K562 (cell line): ENCODE measurements at regions not wholly inside any gene's neighbourhood (a gene's known extent, or its start where the extent isn't known, plus 50 kb on each side); places are given as distances from the start of the nearest gene placed in this dataset.

ENCODE experiments used
- ATAC-seq: fragments of 200-7000 bp; cut with Tn5 transposase; 3 replicates; pipeline ENCODE4 v1.9.1; 2020; ENCODE audit warnings: moderate library complexity
- BruUV-seq: library from RNA; stranded (reverse); fragments of 400-500 nt; replicated peaks from 2 replicates; lab custom pipeline; 2021; lab: Mats Ljungman, UMichigan
- CTCF ChIA-PET: fragments of 300-600 bp; formaldehyde crosslinking; extraction: SDS; loops from one replicate; lab custom pipeline; 2021; ENCODE audit warnings: low intra/inter-chr PET ratio; lab: Yijun Ruan, JAX
- POLR2A ChIA-PET: fragments of 300-600, 350-650 bp; sonication (Branson Sonifier 250); formaldehyde crosslinking; extraction: SDS; loops from one replicate; lab custom pipeline; 2021; ENCODE audit warnings: antibody characterized with exemption, inconsistent platforms; lab: Yijun Ruan, JAX
- DNase-seq, 4 experiments: peaks; one replicate each; pipeline versions ENCODE4 v3.0.0 to v3.0.0-alpha.2; 2011 to 2018; ENCODE audit warnings: low spot score in 3 of 4, mixed read lengths in 3 of 4; ENCODE audit errors: extremely low read depth in 1 of 4
- FAIRE-seq: peaks from 2 replicates; lab custom pipeline; 2011; peaks lifted over from hg19 to GRCh38; lab: Jason Lieb, UNC
- H2AFZ ChIP-seq: 2 replicates; pipeline ENCODE4 v1.6.0; 2011; ENCODE audit warnings: low read depth, low read length, control low read depth, inconsistent platforms
- H3K27ac ChIP-seq: fragments of 200-600 bp; 3 replicates; pipeline ENCODE4 v1.8.0; 2011; ENCODE audit warnings: low read depth, mild to moderate bottlenecking, control low read depth, inconsistent platforms, low read length, moderate library complexity, mixed read lengths; ENCODE audit errors: extremely low read depth
- H3K27me3 ChIP-seq, 2 experiments: fragments of 300-600 bp in 1 of 2; 2 replicates in 1 of 2; 3 replicates in 1 of 2; pipeline versions ENCODE4 v1.6.0 to v1.8.0; 2011; ENCODE audit warnings: inconsistent platforms in 2 of 2, low read length in 2 of 2, mild to moderate bottlenecking in 1 of 2, mixed read lengths in 1 of 2, moderate library complexity in 1 of 2; ENCODE audit not compliant: control insufficient read depth in 2 of 2, insufficient read depth in 2 of 2
- H3K36me3 ChIP-seq: fragments of 300-600 bp; 3 replicates; pipeline ENCODE4 v1.8.0; 2011; ENCODE audit warnings: mild to moderate bottlenecking, low read length, inconsistent platforms; ENCODE audit not compliant: control insufficient read depth, insufficient read depth
- H3K4me1 ChIP-seq, 2 experiments: fragments of 200-600 bp in 1 of 2; replicated peaks in 1 of 2; 2 replicates in 1 of 2; 3 replicates in 1 of 2; pipeline versions ENCODE4 v1.5.1 to v1.8.0; 2011; ENCODE audit warnings: inconsistent platforms in 2 of 2, low read length in 2 of 2, mild to moderate bottlenecking in 1 of 2, mixed read lengths in 1 of 2, moderate library complexity in 1 of 2; ENCODE audit not compliant: control insufficient read depth in 2 of 2, insufficient read depth in 2 of 2
- H3K4me2 ChIP-seq: 2 replicates; pipeline ENCODE4 v1.6.1; 2011; ENCODE audit warnings: low read length, control low read depth, inconsistent platforms, mixed read lengths; ENCODE audit not compliant: insufficient read depth
- H3K4me3 ChIP-seq: fragments of 200-600 bp; sonication (generic), shearing (Covaris generic); 2 replicates; pipeline ENCODE4 v1.5.1; 2016; ENCODE audit warnings: control low read depth, inconsistent platforms
- H3K79me2 ChIP-seq: fragments of 200-600 bp; 3 replicates; pipeline ENCODE4 v1.8.0; 2011; ENCODE audit warnings: low read length, inconsistent platforms; ENCODE audit not compliant: control insufficient read depth, insufficient read depth
- H3K9ac ChIP-seq, 2 experiments: 2 replicates each; pipeline versions ENCODE4 v1.6.0 to v1.6.1; 2011; ENCODE audit warnings: low read depth in 2 of 2, low read length in 2 of 2, control low read depth in 1 of 2, inconsistent platforms in 1 of 2, mild to moderate bottlenecking in 1 of 2, mixed read lengths in 1 of 2; ENCODE audit not compliant: insufficient read depth in 1 of 2
- H3K9me1 ChIP-seq: one replicate; pipeline ENCODE4 v1.6.0; 2011; ENCODE audit warnings: inconsistent platforms, mild to moderate bottlenecking, low read length, moderate library complexity; ENCODE audit not compliant: control insufficient read depth, insufficient read depth
- H3K9me3 ChIP-seq: replicated peaks from 2 replicates; pipeline ENCODE4 v1.5.1; 2011; ENCODE audit warnings: low read depth, low read length, inconsistent platforms; ENCODE audit not compliant: control insufficient read depth, insufficient read depth
- H4K20me1 ChIP-seq: replicated peaks from 2 replicates; pipeline ENCODE4 v1.6.1; 2011; ENCODE audit warnings: low read length, inconsistent platforms, mixed read lengths; ENCODE audit not compliant: control insufficient read depth, insufficient read depth
- ASH1L ChIP-seq: fragments of 450-650 bp; IDR thresholded peaks from 2 replicates; pipeline ENCODE4 v1.6.1; 2018; ENCODE audit warnings: borderline replicate concordance, mild to moderate bottlenecking, low read depth; ENCODE audit not compliant: partially characterized antibody
- FOXA1 ChIP-seq: fragments of 450-650 bp; IDR thresholded peaks from 2 replicates; pipeline ENCODE4 v1.6.1; 2016; ENCODE audit warnings: mild to moderate bottlenecking, borderline replicate concordance
- JUND ChIP-seq, 2 experiments: IDR thresholded peaks; 2 replicates in 1 of 2; 3 replicates in 1 of 2; pipeline ENCODE4 v1.6.1; 2011; ENCODE audit warnings: borderline replicate concordance in 2 of 2, low read depth in 2 of 2, low read length in 2 of 2, improper control_type of control experiment in 1 of 2, missing biosample characterization in 1 of 2, missing genetic modification characterization in 1 of 2, missing genetic modification reagents in 1 of 2
- MCM7 ChIP-seq, 2 experiments: fragments of 450-650 bp; IDR thresholded peaks; 2 replicates each; pipeline ENCODE4 v1.6.1; 2016 to 2018
- NFIC ChIP-seq: fragments of 450-650 bp; IDR thresholded peaks from 2 replicates; pipeline ENCODE4 v1.6.1; 2017; ENCODE audit warnings: mild to moderate bottlenecking, inconsistent platforms
- POLR2B ChIP-seq: fragments of 450-650 bp; IDR thresholded peaks from 2 replicates; pipeline ENCODE4 v1.6.1; 2018; ENCODE audit warnings: low read depth; ENCODE audit not compliant: partially characterized antibody
- PRMT5 ChIP-seq: sonication (generic); formaldehyde crosslinking; IDR thresholded peaks from 2 replicates; pipeline ENCODE4 v1.5.0; 2020; ENCODE audit warnings: missing genetic modification reagents
- SRSF9 ChIP-seq: fragments of 200-400 bp; formaldehyde crosslinking; IDR thresholded peaks from 2 replicates; pipeline ENCODE4 v1.6.1; 2017; ENCODE audit warnings: low read depth, low read length, borderline replicate concordance
- YY1 ChIP-seq, 3 experiments: IDR thresholded peaks; 2 replicates each; pipeline ENCODE4 v1.6.1; 2011; ENCODE audit warnings: low read length in 2 of 3, mild to moderate bottlenecking in 2 of 3, moderate library complexity in 2 of 3, borderline replicate concordance in 1 of 3, control low read depth in 1 of 3, low read depth in 1 of 3; ENCODE audit not compliant: insufficient read depth in 3 of 3, insufficient replicate concordance in 2 of 3, control insufficient read depth in 1 of 3, insufficient read length in 1 of 3; ENCODE audit errors: extremely low read depth in 1 of 3
- ZNF75A ChIP-seq: fragments of 450-650 bp; formaldehyde crosslinking; IDR thresholded peaks from 2 replicates; pipeline ENCODE4 v1.4.0; 2020; ENCODE audit warnings: mild to moderate bottlenecking
- WGBS: fragments of 100-300 bp; shearing (Covaris generic); methylation state at CpG from one replicate; pipeline ENCODE4 v1.1.6; 2016; ENCODE audit warnings: low coverage, mixed read lengths; ENCODE audit not compliant: insufficient coverage; ENCODE audit errors: missing lambda C conversion rate; 5-methylcytosine and 5-hydroxymethylcytosine counted together
- in situ Hi-C: fragments of 300-500 bp; cut with MboI; formaldehyde crosslinking; loops from 4 replicates; pipeline ENCODE4 v1.15.0; 2018; ENCODE audit warnings: inconsistent platforms, mixed read lengths
- intact Hi-C: fragments of 100-400 bp; cut with micrococcal nuclease; formaldehyde crosslinking; loops from 2 replicates; pipeline ENCODE4 v1.14.2; 2022
- TF ChIP-seq, protein P1 (sequence below): conservative IDR thresholded peaks from 2 replicates; pipeline ENCODE4 v1.6.1; 2011; ENCODE audit warnings: low read depth, mild to moderate bottlenecking, low read length; ENCODE audit not compliant: control insufficient read depth
- TF ChIP-seq, protein P2 (sequence below): fragments of 250-450 bp; sonication (Bioruptor Pico); IDR thresholded peaks from 2 replicates; pipeline ENCODE4 v1.4.0; 2020; ENCODE audit warnings: mild to moderate bottlenecking

DNA sequence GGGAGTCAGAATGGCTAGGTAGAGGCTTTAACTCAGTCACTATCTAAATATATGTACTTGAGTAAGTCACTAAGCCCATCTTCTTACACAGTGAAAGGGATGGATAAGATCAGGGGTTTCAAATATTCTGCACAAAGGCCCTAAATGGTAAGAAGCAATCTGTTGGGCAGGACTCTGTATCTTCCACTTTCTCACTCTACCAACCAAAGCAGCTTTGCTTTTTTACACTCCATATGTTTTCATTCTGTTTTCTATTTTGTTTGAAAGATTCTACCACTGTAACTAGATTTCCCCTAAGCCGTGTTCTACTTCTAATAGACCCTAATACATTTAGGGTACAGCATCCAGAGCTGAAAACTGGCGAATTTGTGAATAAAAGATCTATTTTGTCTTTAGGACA lies 477.5 kb upstream of the NMUR2 start:
- ChIA-PET POLR2A (no interaction called here), CTCF (no interaction called here)
- in situ Hi-C loops = no loop called here
- H3K4me2 ChIP-seq = no peak overlapping the region
- H3K27ac ChIP-seq = no peak overlapping the region
- WGBS = 0% methylated on average over 2 of the region's 2 CpGs
- H3K9me1 ChIP-seq = no peaks in the 10 kb centered on the region
- H3K4me3 ChIP-seq = no peak overlapping the region
- no peaks in the 10 kb centered on the region for H3K79me2 ChIP-seq
- ATAC-seq (no peak), DNase-seq (no peak), FAIRE-seq (no peak)
- no peak overlapping the region for H3K9ac ChIP-seq
- H2AFZ ChIP-seq = no peak overlapping the region
- BruUV-seq = no TSS peak
- H3K36me3 ChIP-seq = no peaks in the 10 kb centered on the region
- H3K27me3 ChIP-seq = no peaks in the 10 kb centered on the region
- H4K20me1 ChIP-seq = no peaks in the 10 kb centered on the region
- no peaks in the 10 kb centered on the region for H3K4me1 ChIP-seq
- H3K9me3 ChIP-seq = no peaks in the 10 kb centered on the region
- TF ChIP-seq SRSF9 (no peak), PRMT5 (no peak)
- intact Hi-C loops = no loop called here

DNA sequence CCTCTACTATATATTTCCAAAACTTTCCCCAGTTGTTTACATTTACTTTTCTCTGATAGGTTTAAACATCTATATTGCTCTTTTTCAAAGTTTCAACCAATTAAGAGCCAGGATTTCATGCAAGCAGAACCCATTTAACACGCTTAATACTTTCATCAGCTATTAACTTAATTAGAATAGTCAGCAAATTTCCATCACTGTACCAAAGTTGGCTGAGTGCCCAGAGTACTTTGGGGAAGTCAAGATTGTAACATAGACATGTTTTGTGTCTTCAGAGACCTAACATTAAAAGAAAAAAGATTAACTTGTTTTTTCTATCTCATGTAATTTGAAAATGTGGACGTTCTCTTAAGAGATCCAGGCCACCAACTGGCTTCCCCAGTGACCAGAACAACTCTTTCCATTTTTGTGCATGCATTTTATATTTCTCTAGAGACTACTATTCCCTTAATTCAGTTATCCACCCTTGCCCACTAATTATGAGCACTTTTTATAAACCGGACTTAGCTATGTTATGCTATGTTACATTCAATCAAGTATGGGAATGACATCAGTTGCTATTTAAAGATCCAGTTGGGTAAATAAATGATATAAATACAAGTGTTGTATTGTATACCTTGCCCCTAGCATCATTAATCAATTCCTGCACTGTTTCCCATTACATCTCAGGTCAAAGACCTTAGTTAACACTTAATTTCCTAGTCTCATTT lies 478.1 kb upstream of the NMUR2 start:
- in situ Hi-C loops (no loop called here), intact Hi-C loops (no loop called here)
- Histone ChIP-seq H3K4me2 (no peak overlapping the region), H3K4me1 (no peaks in the 10 kb centered on the region), H3K27ac (no peak overlapping the region), H2AFZ (no peak overlapping the region), H3K9ac (no peak overlapping the region), H4K20me1 (no peaks in the 10 kb centered on the region), H3K9me3 (no peaks in the 10 kb centered on the region), H3K9me1 (no peaks in the 10 kb centered on the region), H3K79me2 (no peaks in the 10 kb centered on the region), H3K27me3 (no peaks in the 10 kb centered on the region), H3K36me3 (no peaks in the 10 kb centered on the region), H3K4me3 (no peak overlapping the region)
- CTCF ChIA-PET = no interaction called here
- DNase-seq (no peak), ATAC-seq (no peak), FAIRE-seq (no peak)
- BruUV-seq = no TSS peak
- 2% methylated on average over 3 of the region's 3 CpGs for WGBS
- POLR2A ChIA-PET = interaction anchor here (0.7 kb wide), 1 partner anchor 1653 kb away, joined by 4 read pairs; no protein-coding TSS in a partner anchor
- TF ChIP-seq ASH1L (no peak), FOXA1 (no peak), ZNF75A (CRISPR knock-in tag) (no peak), NFIC (peak; percentile 9; the same call in 1 of the 2 replicates), POLR2B (no peak), YY1 (IDR thresholded peaks at IDR 0.05; ENCODE audit: borderline replicate concordance in 1 of 3, control insufficient read depth in 1 of 3, extremely low read depth in 1 of 3, insufficient read depth in 3 of 3, insufficient read length in 1 of 3, insufficient replicate concordance in 2 of 3, low read depth in 1 of 3, low read length in 2 of 3) (no peak), MCM7 (IDR thresholded peaks at IDR 0.05) (no peak), JUND (IDR thresholded peaks at IDR 0.05; ENCODE audit: borderline replicate concordance, low read depth, low read length) (no peak), JUND (tag; IDR thresholded peaks at IDR 0.05; ENCODE audit: borderline replicate concordance, low read depth, low read length) (no peak)
- TF ChIP-seq, protein P1, sequence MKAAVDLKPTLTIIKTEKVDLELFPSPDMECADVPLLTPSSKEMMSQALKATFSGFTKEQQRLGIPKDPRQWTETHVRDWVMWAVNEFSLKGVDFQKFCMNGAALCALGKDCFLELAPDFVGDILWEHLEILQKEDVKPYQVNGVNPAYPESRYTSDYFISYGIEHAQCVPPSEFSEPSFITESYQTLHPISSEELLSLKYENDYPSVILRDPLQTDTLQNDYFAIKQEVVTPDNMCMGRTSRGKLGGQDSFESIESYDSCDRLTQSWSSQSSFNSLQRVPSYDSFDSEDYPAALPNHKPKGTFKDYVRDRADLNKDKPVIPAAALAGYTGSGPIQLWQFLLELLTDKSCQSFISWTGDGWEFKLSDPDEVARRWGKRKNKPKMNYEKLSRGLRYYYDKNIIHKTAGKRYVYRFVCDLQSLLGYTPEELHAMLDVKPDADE = no peak
- TF ChIP-seq, protein P2, sequence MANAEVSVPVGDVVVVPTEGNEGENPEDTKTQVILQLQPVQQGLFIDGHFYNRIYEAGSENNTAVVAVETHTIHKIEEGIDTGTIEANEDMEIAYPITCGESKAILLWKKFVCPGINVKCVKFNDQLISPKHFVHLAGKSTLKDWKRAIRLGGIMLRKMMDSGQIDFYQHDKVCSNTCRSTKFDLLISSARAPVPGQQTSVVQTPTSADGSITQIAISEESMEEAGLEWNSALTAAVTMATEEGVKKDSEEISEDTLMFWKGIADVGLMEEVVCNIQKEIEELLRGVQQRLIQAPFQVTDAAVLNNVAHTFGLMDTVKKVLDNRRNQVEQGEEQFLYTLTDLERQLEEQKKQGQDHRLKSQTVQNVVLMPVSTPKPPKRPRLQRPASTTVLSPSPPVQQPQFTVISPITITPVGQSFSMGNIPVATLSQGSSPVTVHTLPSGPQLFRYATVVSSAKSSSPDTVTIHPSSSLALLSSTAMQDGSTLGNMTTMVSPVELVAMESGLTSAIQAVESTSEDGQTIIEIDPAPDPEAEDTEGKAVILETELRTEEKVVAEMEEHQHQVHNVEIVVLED (CRISPR knock-in tag) = no peak
